H1 (cell line): ENCODE measurements at regions not wholly inside any gene's neighbourhood (a gene's known extent, or its start where the extent isn't known, plus 50 kb on each side); places are given as distances from the start of the nearest gene placed in this dataset.

Experiments used
- CTCF ChIA-PET: fragments of 300-600 bp; sonication (Branson Sonifier 250); formaldehyde crosslinking; loops from one replicate; lab custom pipeline; 2021; ENCODE audit not compliant: partially characterized antibody; lab: Charles Lee
- POLR2A ChIA-PET: fragments of 300-600 bp; sonication (Branson Sonifier 250); formaldehyde crosslinking; loops from one replicate; lab custom pipeline; 2021; ENCODE audit warnings: inconsistent platforms; ENCODE audit not compliant: partially characterized antibody; lab: Charles Lee
- DNase-seq, 2 experiments: peaks; one replicate each; pipeline versions ENCODE4 v3.0.0 to v3.0.0-alpha.2; 2010 to 2022; ENCODE audit warnings: low spot score in 2 of 2, low read depth in 1 of 2, mixed read lengths in 1 of 2
- FAIRE-seq: peaks from 2 replicates; lab custom pipeline; 2011; peaks lifted over from hg19 to GRCh38; lab: Jason Lieb, UNC
- H2AFZ ChIP-seq: 2 replicates; pipeline ENCODE4 v1.8.1; 2012; ENCODE audit warnings: low read length, inconsistent platforms
- H2AK5ac ChIP-seq: 2 replicates; pipeline ENCODE4 v1.6.1; 2013; ENCODE audit warnings: low read depth, low read length
- H2BK120ac ChIP-seq: replicated peaks from 2 replicates; pipeline ENCODE3; 2013; ENCODE audit warnings: low read depth, low read length, inconsistent platforms
- H2BK12ac ChIP-seq: 2 replicates; pipeline ENCODE4 v1.6.1; 2013; ENCODE audit warnings: low read depth, low read length
- H2BK15ac ChIP-seq: 2 replicates; pipeline ENCODE4 v1.6.1; 2013; ENCODE audit warnings: low read length
- H2BK20ac ChIP-seq: 2 replicates; pipeline ENCODE4 v1.6.1; 2013; ENCODE audit warnings: low read length
- H2BK5ac ChIP-seq: 2 replicates; pipeline ENCODE4 v1.6.1; 2013; ENCODE audit warnings: low read depth, low read length
- H3K14ac ChIP-seq: 2 replicates; pipeline ENCODE4 v1.6.1; 2013; ENCODE audit warnings: inconsistent platforms; ENCODE audit not compliant: insufficient read length
- H3K18ac ChIP-seq: 2 replicates; pipeline ENCODE4 v1.6.1; 2013; ENCODE audit warnings: low read length; ENCODE audit errors: extremely low read depth
- H3K23ac ChIP-seq: 2 replicates; pipeline ENCODE4 v1.6.1; 2013; ENCODE audit warnings: inconsistent platforms; ENCODE audit not compliant: insufficient read length
- H3K23me2 ChIP-seq: 2 replicates; pipeline ENCODE4 v1.6.1; 2013; ENCODE audit warnings: low read depth, low read length
- H3K27ac ChIP-seq: 2 replicates; pipeline ENCODE4 v1.6.1; 2011; ENCODE audit warnings: low read depth, low read length, inconsistent platforms
- H3K27me3 ChIP-seq, 4 experiments: replicated peaks in 1 of 4; 1 replicate in 1 of 4; 2 replicates in 3 of 4; pipeline versions ENCODE4 v1.6.1 to v1.8.1; 2011 to 2013; ENCODE audit warnings: low read length in 3 of 4, mild to moderate bottlenecking in 3 of 4, inconsistent platforms in 2 of 4, mixed read lengths in 2 of 4, moderate library complexity in 1 of 4; ENCODE audit not compliant: control insufficient read depth in 3 of 4, insufficient read depth in 3 of 4; ENCODE audit errors: extremely low read depth in 1 of 4
- H3K36me3 ChIP-seq, 4 experiments: 2 replicates each; pipeline versions ENCODE4 v1.6.1 to v1.8.1; 2011 to 2013; ENCODE audit warnings: mild to moderate bottlenecking in 4 of 4, low read length in 3 of 4, moderate library complexity in 2 of 4, control low read depth in 1 of 4, inconsistent platforms in 1 of 4; ENCODE audit not compliant: insufficient read depth in 4 of 4, control insufficient read depth in 2 of 4
- H3K4ac ChIP-seq: replicated peaks from 2 replicates; pipeline ENCODE3; 2013; ENCODE audit warnings: low read length, low read depth, mixed read lengths, inconsistent platforms; ENCODE audit not compliant: insufficient read length
- H3K4me1 ChIP-seq, 4 experiments: replicated peaks in 1 of 4; 1 replicate in 1 of 4; 2 replicates in 3 of 4; pipeline versions ENCODE4 v1.6.1 to v1.8.1; 2011 to 2013; ENCODE audit warnings: low read length in 3 of 4, inconsistent platforms in 2 of 4, mixed read lengths in 1 of 4; ENCODE audit not compliant: insufficient read depth in 4 of 4, control insufficient read depth in 3 of 4
- H3K4me2 ChIP-seq, 2 experiments: 2 replicates each; pipeline versions ENCODE4 v1.6.1 to v1.8.1; 2011 to 2013; ENCODE audit warnings: low read depth in 2 of 2, low read length in 2 of 2, control low read depth in 1 of 2, inconsistent platforms in 1 of 2, mild to moderate bottlenecking in 1 of 2; ENCODE audit not compliant: insufficient read depth in 1 of 2
- H3K4me3 ChIP-seq, 4 experiments: fragments of 200-600, 300-600 bp in 1 of 4; sonication (generic), shearing (Covaris generic), sonication (Bioruptor Twin) in 1 of 4; 2 replicates each; pipeline versions ENCODE4 v1.5.1 to v1.8.1; 2011 to 2016; ENCODE audit warnings: low read length in 4 of 4, low read depth in 3 of 4, control low read depth in 2 of 4, inconsistent platforms in 2 of 4, mild to moderate bottlenecking in 2 of 4, mixed read lengths in 1 of 4, moderate library complexity in 1 of 4; ENCODE audit not compliant: insufficient read depth in 2 of 4; ENCODE audit errors: extremely low read depth in 1 of 4
- H3K56ac ChIP-seq: replicated peaks from 2 replicates; pipeline ENCODE3; 2013; ENCODE audit warnings: low read depth, mild to moderate bottlenecking, mixed read lengths, low read length, inconsistent platforms; ENCODE audit not compliant: insufficient read length
- H3K79me1 ChIP-seq: 2 replicates; pipeline ENCODE4 v1.6.1; 2013; ENCODE audit warnings: low read depth, low read length, control low read depth
- H3K79me2 ChIP-seq, 2 experiments: 2 replicates each; pipeline versions ENCODE4 v1.6.1 to v1.8.1; 2012 to 2013; ENCODE audit warnings: low read length in 2 of 2, mild to moderate bottlenecking in 2 of 2, inconsistent platforms in 1 of 2; ENCODE audit not compliant: insufficient read depth in 2 of 2, control insufficient read depth in 1 of 2
- H3K9ac ChIP-seq, 4 experiments: replicated peaks in 1 of 4; 1 replicate in 1 of 4; 2 replicates in 3 of 4; pipeline versions ENCODE4 v1.6.1 to v1.8.1; 2011 to 2013; ENCODE audit warnings: low read depth in 3 of 4, low read length in 3 of 4, control low read depth in 2 of 4, mild to moderate bottlenecking in 2 of 4, moderate library complexity in 2 of 4, inconsistent platforms in 1 of 4; ENCODE audit errors: extremely low read depth in 1 of 4
- H3K9me3 ChIP-seq, 2 experiments: 2 replicates each; pipeline versions ENCODE4 v1.6.1 to v1.8.1; 2012 to 2013; ENCODE audit warnings: mild to moderate bottlenecking in 2 of 2, moderate library complexity in 2 of 2, control low read depth in 1 of 2, inconsistent platforms in 1 of 2, low read depth in 1 of 2, low read length in 1 of 2, mixed read lengths in 1 of 2; ENCODE audit not compliant: insufficient read depth in 2 of 2
- H4K20me1 ChIP-seq, 2 experiments: replicated peaks in 1 of 2; 2 replicates each; pipeline versions ENCODE3 to v1.8.1; 2011 to 2013; ENCODE audit warnings: inconsistent platforms in 2 of 2, low read length in 2 of 2, mild to moderate bottlenecking in 1 of 2; ENCODE audit not compliant: insufficient read depth in 2 of 2, control insufficient read depth in 1 of 2
- H4K5ac ChIP-seq: 2 replicates; pipeline ENCODE4 v1.6.1; 2013; ENCODE audit warnings: low read length, low read depth, mixed read lengths, inconsistent platforms; ENCODE audit not compliant: insufficient read length
- H4K8ac ChIP-seq: 2 replicates; pipeline ENCODE4 v1.8.0; 2013; ENCODE audit warnings: mild to moderate bottlenecking, moderate library complexity, low read length, inconsistent platforms; ENCODE audit not compliant: insufficient read depth; ENCODE audit errors: extremely low read depth
- H4K91ac ChIP-seq: replicated peaks from 2 replicates; pipeline ENCODE3; 2013; ENCODE audit warnings: low read length, mixed read lengths, inconsistent platforms; ENCODE audit not compliant: insufficient read length
- CBX5 ChIP-seq: fragments of 300-800, 300-1000 bp; sonication (generic); IDR thresholded peaks from 2 replicates; pipeline ENCODE4 v1.7.1; 2016; ENCODE audit warnings: antibody characterized with exemption, low read length, low read depth
- WGBS, 2 experiments: shearing (Covaris generic) in 1 of 2; methylation state at CpG; one replicate each; pipeline versions ENCODE4 v1.1.6 to v1.1.7; 2013 to 2015; ENCODE audit warnings: low lambda C conversion rate in 2 of 2, mixed read lengths in 2 of 2, inconsistent platforms in 1 of 2, low coverage in 1 of 2, missing lambda C conversion rate in 1 of 2; ENCODE audit not compliant: insufficient replicate concordance in 2 of 2, insufficient coverage in 1 of 2, insufficient read length in 1 of 2; ENCODE audit errors: extremely low coverage in 1 of 2, missing lambda C conversion rate in 1 of 2; 5-methylcytosine and 5-hydroxymethylcytosine counted together

DNA sequence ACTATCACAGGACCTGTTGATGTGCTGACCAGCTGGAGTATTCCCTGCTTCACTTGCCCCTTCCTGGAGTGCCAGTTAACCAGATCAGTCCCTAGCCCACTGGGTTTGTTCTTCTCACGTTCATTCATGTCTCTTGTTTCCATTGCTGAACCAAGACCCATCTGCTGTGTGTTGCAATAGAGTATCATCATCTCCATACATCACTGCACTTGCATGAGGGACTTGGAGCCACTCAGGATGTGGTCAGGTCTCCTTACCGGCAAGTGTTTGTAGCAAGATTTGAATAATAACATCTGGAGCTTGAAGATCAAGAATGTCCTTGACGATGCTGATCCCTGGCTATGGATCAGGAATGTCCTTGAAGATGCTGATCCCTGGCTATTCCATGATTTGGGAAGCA lies 358.6 kb downstream of the IRX1 start:
- Histone ChIP-seq H3K56ac (no peak overlapping the region), H4K91ac (no peak overlapping the region), H4K20me1 (peaks cover 0 to 3% of the 10 kb centered on the region in 2 experiments), H2BK120ac (no peak overlapping the region), H3K4me1 (no peaks in the 10 kb centered on the region), H2BK5ac (no peak overlapping the region), H3K9me3 (no peaks in the 10 kb centered on the region), H2AFZ (no peak overlapping the region), H3K23me2 (no peaks in the 10 kb centered on the region), H3K79me1 (peaks cover 2% of the 10 kb centered on the region), H3K4me2 (no peak overlapping the region), H3K27ac (no peak overlapping the region), H3K23ac (no peak overlapping the region), H3K18ac (no peak overlapping the region), H2BK20ac (no peak overlapping the region), H3K14ac (no peak overlapping the region), H2BK12ac (no peak overlapping the region), H2BK15ac (no peak overlapping the region), H3K4me3 (no peak overlapping the region), H4K8ac (no peak overlapping the region), H4K5ac (no peak overlapping the region), H3K79me2 (no peaks in the 10 kb centered on the region; a peak in 1 of 4 replicates), H3K4ac (no peak overlapping the region), H3K9ac (no peak overlapping the region), H3K36me3 (no peaks in the 10 kb centered on the region), H3K27me3 (no peaks in the 10 kb centered on the region), H2AK5ac (no peak overlapping the region)
- WGBS, 2 experiments = 62% methylated on average over 3 of the region's 3 CpGs; no CpG with 5 or more reads in 1 of the 2 experiments
- POLR2A ChIA-PET = no interaction called here
- no peak for TF ChIP-seq CBX5
- FAIRE-seq = no peak
- DNase-seq = no peak
- CTCF ChIA-PET = no interaction called here
